ENCODE measurements at regions not wholly inside any gene's neighbourhood (a gene's known extent, or its start where the extent isn't known, plus 50 kb on each side); places are given as distances from the start of the nearest gene placed in this dataset.

GRCh38 chr21:22223385-22223784 lies 1225.2 kb downstream of the NCAM2 start:
- POLR2A ChIA-PET = no interaction called here
- H3K27me3 ChIP-seq (replicated peaks in 1 of 2; ENCODE audit: control insufficient read depth in 2 of 2, extremely low read depth in 1 of 2, insufficient read depth in 2 of 2, low read length in 1 of 2) = no peaks in the 10 kb centered on the region
- H3K9me3 ChIP-seq = no peaks in the 10 kb centered on the region
- H3K36me3 ChIP-seq (ENCODE audit: control insufficient read depth in 2 of 2, extremely low read depth in 1 of 2, insufficient read depth in 1 of 2, low read length in 1 of 2) = no peaks in the 10 kb centered on the region
- no CpG with 5 or more reads among the region's 3 CpGs for WGBS (ENCODE audit: insufficient coverage)
- no peak overlapping the region for H3K27ac ChIP-seq (ENCODE audit: low read length)
- Mint-ChIP-seq H3K27me3 (no peaks in the 10 kb centered on the region), H3K4me1 (peaks cover 0 to 3% (median 0%) of the 10 kb centered on the region in 3 donors), H3K4me3 (no peak overlapping the region), H3K9me3 (peaks cover 0 to 3% (median 0%) of the 10 kb centered on the region in 3 donors), H3K27ac (no peak overlapping the region), H3K36me3 (no peaks in the 10 kb centered on the region)
- no peak for DNase-seq
- peaks cover 0 to 5% of the 10 kb centered on the region in 2 experiments for H3K4me1 ChIP-seq (ENCODE audit: control insufficient read depth in 1 of 2, extremely low read depth in 1 of 2, insufficient read depth in 2 of 2, low read length in 2 of 2)
- ATAC-seq (replicated peaks in 1 of 4) = peak in 1 of 4 experiments; percentile 47
- CTCF ChIA-PET = no interaction called here
- H3K4me3 ChIP-seq (ENCODE audit: control insufficient read depth in 1 of 2, extremely low read depth in 1 of 2, low read length in 1 of 2) = no peak overlapping the region

GRCh38 chr21:22224261-22224660 lies 1226.1 kb downstream of the NCAM2 start:
- H3K9me3 ChIP-seq = no peaks in the 10 kb centered on the region
- no peaks in the 10 kb centered on the region for H3K36me3 ChIP-seq (ENCODE audit: control insufficient read depth in 2 of 2, extremely low read depth in 1 of 2, insufficient read depth in 1 of 2, low read length in 1 of 2)
- POLR2A ChIA-PET = no interaction called here
- CTCF ChIA-PET = no interaction called here
- Mint-ChIP-seq H3K9me3 (peaks cover 0 to 9% (median 0%) of the 10 kb centered on the region in 3 donors), H3K4me3 (no peak overlapping the region), H3K4me1 (peaks cover 0 to 3% (median 0%) of the 10 kb centered on the region in 3 donors), H3K36me3 (no peaks in the 10 kb centered on the region), H3K27ac (no peak overlapping the region), H3K27me3 (no peaks in the 10 kb centered on the region)
- ATAC-seq (replicated peaks in 1 of 4) = no peak
- H3K4me3 ChIP-seq (ENCODE audit: control insufficient read depth in 1 of 2, extremely low read depth in 1 of 2, low read length in 1 of 2) = no peak overlapping the region
- H3K4me1 ChIP-seq (ENCODE audit: control insufficient read depth in 1 of 2, extremely low read depth in 1 of 2, insufficient read depth in 2 of 2, low read length in 2 of 2) = peaks cover 0 to 5% of the 10 kb centered on the region in 2 experiments
- no peak overlapping the region for H3K27ac ChIP-seq (ENCODE audit: low read length)
- H3K27me3 ChIP-seq (replicated peaks in 1 of 2; ENCODE audit: control insufficient read depth in 2 of 2, extremely low read depth in 1 of 2, insufficient read depth in 2 of 2, low read length in 1 of 2) = no peaks in the 10 kb centered on the region
- WGBS (ENCODE audit: insufficient coverage) = 60% methylated on average over 1 of the region's 4 CpGs
- no peak for DNase-seq

GRCh38 chr21:22225299-22225698 lies 1227.1 kb downstream of the NCAM2 start:
- ATAC-seq (replicated peaks in 1 of 4) (no peak), DNase-seq (no peak)
- no peak overlapping the region for H3K27ac Mint-ChIP-seq
- no peak overlapping the region for H3K4me3 Mint-ChIP-seq
- Histone ChIP-seq H3K9me3 (no peaks in the 10 kb centered on the region), H3K4me1 (ENCODE audit: control insufficient read depth in 1 of 2, extremely low read depth in 1 of 2, insufficient read depth in 2 of 2, low read length in 2 of 2) (peaks cover 0 to 5% of the 10 kb centered on the region in 2 experiments), H3K36me3 (ENCODE audit: control insufficient read depth in 2 of 2, extremely low read depth in 1 of 2, insufficient read depth in 1 of 2, low read length in 1 of 2) (no peaks in the 10 kb centered on the region), H3K27me3 (replicated peaks in 1 of 2; ENCODE audit: control insufficient read depth in 2 of 2, extremely low read depth in 1 of 2, insufficient read depth in 2 of 2, low read length in 1 of 2) (no peaks in the 10 kb centered on the region), H3K27ac (ENCODE audit: low read length) (no peak overlapping the region), H3K4me3 (ENCODE audit: control insufficient read depth in 1 of 2, extremely low read depth in 1 of 2, low read length in 1 of 2) (no peak overlapping the region)
- POLR2A ChIA-PET = no interaction called here
- peaks cover 0 to 9% (median 0%) of the 10 kb centered on the region in 3 donors for H3K9me3 Mint-ChIP-seq
- H3K27me3 Mint-ChIP-seq = no peaks in the 10 kb centered on the region
- H3K4me1 Mint-ChIP-seq = peaks cover 0 to 3% (median 0%) of the 10 kb centered on the region in 3 donors
- WGBS (ENCODE audit: insufficient coverage) = 83% methylated on average over 1 of the region's 1 CpG
- CTCF ChIA-PET = no interaction called here
- no peaks in the 10 kb centered on the region for H3K36me3 Mint-ChIP-seq

GRCh38 chr21:22231013-22231412 lies 1232.8 kb downstream of the NCAM2 start:
- CTCF ChIA-PET = no interaction called here
- Histone ChIP-seq H3K4me3 (ENCODE audit: control insufficient read depth in 1 of 2, extremely low read depth in 1 of 2, low read length in 1 of 2) (no peak overlapping the region), H3K4me1 (ENCODE audit: control insufficient read depth in 1 of 2, extremely low read depth in 1 of 2, insufficient read depth in 2 of 2, low read length in 2 of 2) (no peaks in the 10 kb centered on the region), H3K9me3 (no peaks in the 10 kb centered on the region), H3K27me3 (replicated peaks in 1 of 2; ENCODE audit: control insufficient read depth in 2 of 2, extremely low read depth in 1 of 2, insufficient read depth in 2 of 2, low read length in 1 of 2) (no peaks in the 10 kb centered on the region), H3K27ac (ENCODE audit: low read length) (no peak overlapping the region), H3K36me3 (ENCODE audit: control insufficient read depth in 2 of 2, extremely low read depth in 1 of 2, insufficient read depth in 1 of 2, low read length in 1 of 2) (no peaks in the 10 kb centered on the region)
- DNase-seq (no peak), ATAC-seq (replicated peaks in 1 of 4) (no peak)
- Mint-ChIP-seq H3K4me1 (no peaks in the 10 kb centered on the region), H3K27ac (no peak overlapping the region), H3K27me3 (no peaks in the 10 kb centered on the region), H3K36me3 (no peaks in the 10 kb centered on the region), H3K4me3 (no peak overlapping the region), H3K9me3 (peaks cover 0 to 17% (median 3%) of the 10 kb centered on the region in 3 donors)
- WGBS (ENCODE audit: insufficient coverage) = no CpG with 5 or more reads among the region's 2 CpGs
- POLR2A ChIA-PET = no interaction called here

GRCh38 chr21:22235866-22236590 lies 1237.8 kb downstream of the NCAM2 start:
- no peak overlapping the region for H3K4me3 ChIP-seq (ENCODE audit: control insufficient read depth in 1 of 2, extremely low read depth in 1 of 2, low read length in 1 of 2)
- H3K27me3 ChIP-seq (replicated peaks in 1 of 2; ENCODE audit: control insufficient read depth in 2 of 2, extremely low read depth in 1 of 2, insufficient read depth in 2 of 2, low read length in 1 of 2) = no peaks in the 10 kb centered on the region
- no peaks in the 10 kb centered on the region for H3K27me3 Mint-ChIP-seq
- ATAC-seq (replicated peaks in 1 of 4) (no peak), DNase-seq (no peak)
- no CpG with 5 or more reads among the region's 4 CpGs for WGBS (ENCODE audit: insufficient coverage)
- peaks cover 0 to 20% (median 12%) of the 10 kb centered on the region in 3 donors for H3K9me3 Mint-ChIP-seq
- no peaks in the 10 kb centered on the region for H3K4me1 ChIP-seq (ENCODE audit: control insufficient read depth in 1 of 2, extremely low read depth in 1 of 2, insufficient read depth in 2 of 2, low read length in 2 of 2)
- no peaks in the 10 kb centered on the region for H3K36me3 Mint-ChIP-seq
- CTCF ChIA-PET = no interaction called here
- H3K27ac Mint-ChIP-seq = no peak overlapping the region
- H3K9me3 ChIP-seq = no peaks in the 10 kb centered on the region
- no peak overlapping the region for H3K4me3 Mint-ChIP-seq
- H3K4me1 Mint-ChIP-seq = no peaks in the 10 kb centered on the region
- no peak overlapping the region for H3K27ac ChIP-seq (ENCODE audit: low read length)
- POLR2A ChIA-PET = no interaction called here
- H3K36me3 ChIP-seq (ENCODE audit: control insufficient read depth in 2 of 2, extremely low read depth in 1 of 2, insufficient read depth in 1 of 2, low read length in 1 of 2) = no peaks in the 10 kb centered on the region

- ChIA-PET CTCF (no interaction called here), POLR2A (no interaction called here)
- WGBS (ENCODE audit: insufficient coverage) = no CpG with 5 or more reads among the region's 2 CpGs
- DNase-seq (no peak), ATAC-seq (replicated peaks in 1 of 4) (no peak)
- no peaks in the 10 kb centered on the region for H3K4me1 ChIP-seq (ENCODE audit: control insufficient read depth in 1 of 2, extremely low read depth in 1 of 2, insufficient read depth in 2 of 2, low read length in 2 of 2)
- H3K27ac Mint-ChIP-seq = no peak overlapping the region
- H3K27me3 Mint-ChIP-seq = no peaks in the 10 kb centered on the region
- no peaks in the 10 kb centered on the region for H3K4me1 Mint-ChIP-seq
- H3K27me3 ChIP-seq (replicated peaks in 1 of 2; ENCODE audit: control insufficient read depth in 2 of 2, extremely low read depth in 1 of 2, insufficient read depth in 2 of 2, low read length in 1 of 2) = no peaks in the 10 kb centered on the region
- no peaks in the 10 kb centered on the region for H3K9me3 Mint-ChIP-seq
- no peak overlapping the region for H3K27ac ChIP-seq (ENCODE audit: low read length)
- H3K4me3 ChIP-seq (ENCODE audit: control insufficient read depth in 1 of 2, extremely low read depth in 1 of 2, low read length in 1 of 2) = no peak overlapping the region
- H3K36me3 Mint-ChIP-seq = no peaks in the 10 kb centered on the region
- no peaks in the 10 kb centered on the region for H3K36me3 ChIP-seq (ENCODE audit: control insufficient read depth in 2 of 2, extremely low read depth in 1 of 2, insufficient read depth in 1 of 2, low read length in 1 of 2)
- no peak overlapping the region for H3K4me3 Mint-ChIP-seq
- no peaks in the 10 kb centered on the region for H3K9me3 ChIP-seq
Measured at GRCh38 chr21:22244516-22244915, 1246.3 kb downstream of the NCAM2 start.

- no peaks in the 10 kb centered on the region for H3K36me3 ChIP-seq (ENCODE audit: control insufficient read depth in 2 of 2, extremely low read depth in 1 of 2, insufficient read depth in 1 of 2, low read length in 1 of 2)
- 20% methylated on average over 1 of the region's 3 CpGs for WGBS (ENCODE audit: insufficient coverage)
- ChIA-PET CTCF (no interaction called here), POLR2A (no interaction called here)
- H3K36me3 Mint-ChIP-seq = no peaks in the 10 kb centered on the region
- ATAC-seq (replicated peaks in 1 of 4) (no peak), DNase-seq (no peak)
- no peak overlapping the region for H3K4me3 Mint-ChIP-seq
- peaks cover 0 to 15% (median 5%) of the 10 kb centered on the region in 3 donors for H3K9me3 Mint-ChIP-seq
- H3K4me1 Mint-ChIP-seq = no peaks in the 10 kb centered on the region
- H3K27me3 Mint-ChIP-seq = no peaks in the 10 kb centered on the region
- no peaks in the 10 kb centered on the region for H3K27me3 ChIP-seq (replicated peaks in 1 of 2; ENCODE audit: control insufficient read depth in 2 of 2, extremely low read depth in 1 of 2, insufficient read depth in 2 of 2, low read length in 1 of 2)
- H3K27ac ChIP-seq (ENCODE audit: low read length) = no peak overlapping the region
- no peaks in the 10 kb centered on the region for H3K4me1 ChIP-seq (ENCODE audit: control insufficient read depth in 1 of 2, extremely low read depth in 1 of 2, insufficient read depth in 2 of 2, low read length in 2 of 2)
- H3K9me3 ChIP-seq = no peaks in the 10 kb centered on the region
- no peak overlapping the region for H3K27ac Mint-ChIP-seq
- no peak overlapping the region for H3K4me3 ChIP-seq (ENCODE audit: control insufficient read depth in 1 of 2, extremely low read depth in 1 of 2, low read length in 1 of 2)
Measured at GRCh38 chr21:22250355-22250754, 1252.1 kb downstream of the NCAM2 start.

All from T-cell (primary cell).